Trophoblast cell (in vitro differentiated cells and primary cell): ENCODE measurements at regions not wholly inside any gene's neighbourhood (a gene's known extent, or its start where the extent isn't known, plus 50 kb on each side); places are given as distances from the start of the nearest gene placed in this dataset.

Experiments used
- DNase-seq, 2 donors: peaks; one replicate each; pipeline ENCODE4 v3.0.0-alpha.2; 2016
- H2AFZ ChIP-seq: 2 replicates; pipeline ENCODE4 v1.6.1; 2013; ENCODE audit warnings: low read length, moderate library complexity, mild to moderate bottlenecking; ENCODE audit not compliant: insufficient read depth, poor library complexity
- H2AK5ac ChIP-seq: 2 replicates; pipeline ENCODE4 v1.6.1; 2013; ENCODE audit warnings: mild to moderate bottlenecking, low read length
- H2BK120ac ChIP-seq: 2 replicates; pipeline ENCODE4 v1.6.1; 2013; ENCODE audit warnings: low read length, mild to moderate bottlenecking, moderate library complexity; ENCODE audit not compliant: insufficient read depth, poor library complexity
- H2BK12ac ChIP-seq: 2 replicates; pipeline ENCODE4 v1.6.1; 2013; ENCODE audit warnings: mild to moderate bottlenecking, low read length, moderate library complexity
- H2BK5ac ChIP-seq: 2 replicates; pipeline ENCODE4 v1.6.1; 2013; ENCODE audit warnings: low read length, low read depth, moderate library complexity, mild to moderate bottlenecking; ENCODE audit not compliant: poor library complexity
- H3K14ac ChIP-seq: 2 replicates; pipeline ENCODE4 v1.6.1; 2013; ENCODE audit warnings: mild to moderate bottlenecking, low read length
- H3K18ac ChIP-seq: 2 replicates; pipeline ENCODE4 v1.6.1; 2013; ENCODE audit warnings: mild to moderate bottlenecking, low read length
- H3K23ac ChIP-seq: 2 replicates; pipeline ENCODE4 v1.6.1; 2013; ENCODE audit warnings: low read length
- H3K27ac ChIP-seq: 2 replicates; pipeline ENCODE4 v1.5.1; 2013; ENCODE audit warnings: low read depth, mild to moderate bottlenecking, inconsistent platforms, low read length, moderate library complexity
- H3K27me3 ChIP-seq: 2 replicates; pipeline ENCODE4 v1.6.1; 2013; ENCODE audit warnings: inconsistent platforms, mild to moderate bottlenecking, low read length, moderate library complexity; ENCODE audit not compliant: insufficient read depth
- H3K36me3 ChIP-seq, 2 experiments: 1 replicate in 1 of 2; 2 replicates in 1 of 2; pipeline ENCODE4 v1.6.1; 2013; ENCODE audit warnings: low read length in 2 of 2, mild to moderate bottlenecking in 2 of 2, moderate library complexity in 1 of 2; ENCODE audit not compliant: insufficient read depth in 2 of 2, control insufficient read depth in 1 of 2
- H3K4ac ChIP-seq: 2 replicates; pipeline ENCODE4 v1.6.1; 2013; ENCODE audit warnings: low read depth, mild to moderate bottlenecking, low read length, moderate library complexity
- H3K4me1 ChIP-seq, 2 experiments: 1 replicate in 1 of 2; 2 replicates in 1 of 2; pipeline ENCODE4 v1.6.1; 2013; ENCODE audit warnings: low read length in 2 of 2, mild to moderate bottlenecking in 2 of 2, moderate library complexity in 1 of 2; ENCODE audit not compliant: insufficient read depth in 2 of 2, control insufficient read depth in 1 of 2
- H3K4me2 ChIP-seq: 2 replicates; pipeline ENCODE4 v1.6.1; 2013; ENCODE audit warnings: inconsistent platforms, mild to moderate bottlenecking, low read length, moderate library complexity
- H3K4me3 ChIP-seq: 2 replicates; pipeline ENCODE4 v1.5.1; 2013; ENCODE audit warnings: mild to moderate bottlenecking, low read depth, low read length, inconsistent platforms
- H3K79me1 ChIP-seq: one replicate; pipeline ENCODE4 v1.6.1; 2013; ENCODE audit warnings: low read length
- H3K79me2 ChIP-seq: 2 replicates; pipeline ENCODE4 v1.6.1; 2013; ENCODE audit warnings: low read length, mild to moderate bottlenecking; ENCODE audit not compliant: control insufficient read depth, insufficient read depth, poor library complexity
- H3K9ac ChIP-seq: 2 replicates; pipeline ENCODE4 v1.6.1; 2013; ENCODE audit warnings: mild to moderate bottlenecking, low read length
- H3K9me3 ChIP-seq: 2 replicates; pipeline ENCODE4 v1.6.1; 2013; ENCODE audit warnings: low read depth, mild to moderate bottlenecking, control low read depth, inconsistent platforms, low read length; ENCODE audit not compliant: insufficient read depth
- H4K12ac ChIP-seq: 2 replicates; pipeline ENCODE4 v1.6.1; 2013; ENCODE audit warnings: low read depth, mild to moderate bottlenecking, low read length, moderate library complexity
- H4K8ac ChIP-seq: 2 replicates; pipeline ENCODE4 v1.6.1; 2013; ENCODE audit warnings: low read depth, mild to moderate bottlenecking, low read length, moderate library complexity
- H4K91ac ChIP-seq: one replicate; pipeline ENCODE4 v1.6.1; 2013; ENCODE audit warnings: low read depth, mild to moderate bottlenecking, low read length, moderate library complexity
- WGBS: extraction: QIAGEN DNeasy Blood & Tissue Kit; methylation state at CpG from one replicate; pipeline ENCODE4 v1.1.7; 2013; ENCODE audit warnings: missing lambda C conversion rate; ENCODE audit not compliant: insufficient read length, insufficient coverage; ENCODE audit errors: extremely low coverage; 5-methylcytosine and 5-hydroxymethylcytosine counted together

GRCh38 chr4:124997124-124997523 is 284.6 kb upstream of the ANKRD50 start:
- Histone ChIP-seq H3K79me2 (no peaks in the 10 kb centered on the region), H2AK5ac (no peak overlapping the region)
- no CpG with 5 or more reads among the region's 1 CpG for WGBS

GRCh38 chr4:124993838-124994237 is 281.3 kb upstream of the ANKRD50 start:
- Histone ChIP-seq H3K27ac (no peak overlapping the region), H4K91ac (no peak overlapping the region), H3K14ac (no peak overlapping the region), H4K12ac (no peak overlapping the region), H3K4me1 (no peaks in the 10 kb centered on the region), H3K27me3 (no peaks in the 10 kb centered on the region), H2AK5ac (no peak overlapping the region), H2BK5ac (no peak overlapping the region), H3K9me3 (no peaks in the 10 kb centered on the region), H3K18ac (no peak overlapping the region), H3K9ac (no peak overlapping the region), H3K4ac (no peak overlapping the region), H2BK12ac (no peak overlapping the region), H4K8ac (no peak overlapping the region), H3K4me3 (no peak overlapping the region), H3K23ac (no peak overlapping the region), H3K36me3 (no peaks in the 10 kb centered on the region), H2BK120ac (no peak overlapping the region), H3K4me2 (no peak overlapping the region), H3K79me1 (no peaks in the 10 kb centered on the region), H2AFZ (no peak overlapping the region), H3K79me2 (no peaks in the 10 kb centered on the region)
- WGBS: no CpG with 5 or more reads among the region's 2 CpGs
- DNase-seq: no peak

More at GRCh38 chr4:124997124-124997523, 284.6 kb upstream of the ANKRD50 start:
- Histone ChIP-seq H3K4ac (no peak overlapping the region), H3K36me3 (no peaks in the 10 kb centered on the region), H3K4me2 (no peak overlapping the region), H3K79me1 (no peaks in the 10 kb centered on the region), H3K27ac (no peak overlapping the region), H2BK120ac (no peak overlapping the region), H4K8ac (no peak overlapping the region), H3K23ac (no peak overlapping the region), H4K12ac (no peak overlapping the region), H3K27me3 (no peaks in the 10 kb centered on the region), H2BK12ac (no peak overlapping the region), H3K4me3 (no peak overlapping the region), H2AFZ (no peak overlapping the region), H3K18ac (no peak overlapping the region), H3K4me1 (no peaks in the 10 kb centered on the region), H4K91ac (no peak overlapping the region), H2BK5ac (no peak overlapping the region), H3K9ac (no peak overlapping the region), H3K9me3 (no peaks in the 10 kb centered on the region), H3K14ac (no peak overlapping the region)
- no peak for DNase-seq

- Histone ChIP-seq H4K12ac (no peak overlapping the region), H3K79me2 (no peaks in the 10 kb centered on the region), H2AK5ac (no peak overlapping the region)
Measured at GRCh38 chr4:124990398-124990797, 277.9 kb upstream of the ANKRD50 start.

GRCh38 chr4:124980276-124980752 is 267.8 kb upstream of the ANKRD50 start:
- H3K79me1 ChIP-seq: no peaks in the 10 kb centered on the region

More at GRCh38 chr4:124990398-124990797, 277.9 kb upstream of the ANKRD50 start:
- no peak overlapping the region for H4K91ac ChIP-seq
- H3K14ac ChIP-seq: no peak overlapping the region
- H3K18ac ChIP-seq: no peak overlapping the region
- no peak overlapping the region for H3K4me3 ChIP-seq
- no peak for DNase-seq
- WGBS: no CpG with 5 or more reads among the region's 2 CpGs
- no peak overlapping the region for H3K4ac ChIP-seq
- no peak overlapping the region for H2BK12ac ChIP-seq
- H3K36me3 ChIP-seq: no peaks in the 10 kb centered on the region
- no peak overlapping the region for H4K8ac ChIP-seq
- H3K4me2 ChIP-seq: no peak overlapping the region
- H3K27ac ChIP-seq: no peak overlapping the region
- H3K9me3 ChIP-seq: no peaks in the 10 kb centered on the region
- no peak overlapping the region for H2BK5ac ChIP-seq
- H3K23ac ChIP-seq: no peak overlapping the region
- H3K4me1 ChIP-seq: no peaks in the 10 kb centered on the region
- H2AFZ ChIP-seq: no peak overlapping the region
- H3K27me3 ChIP-seq: no peaks in the 10 kb centered on the region
- H3K79me1 ChIP-seq: no peaks in the 10 kb centered on the region
- no peak overlapping the region for H3K9ac ChIP-seq
- H2BK120ac ChIP-seq: no peak overlapping the region

More at GRCh38 chr4:124980276-124980752, 267.8 kb upstream of the ANKRD50 start:
- no peak overlapping the region for H2BK120ac ChIP-seq
- no peaks in the 10 kb centered on the region for H3K9me3 ChIP-seq
- no peaks in the 10 kb centered on the region for H3K27me3 ChIP-seq
- no peaks in the 10 kb centered on the region for H3K4me1 ChIP-seq
- no peak for DNase-seq
- H4K91ac ChIP-seq: no peak overlapping the region
- no CpG with 5 or more reads among the region's 4 CpGs for WGBS
- no peak overlapping the region for H4K8ac ChIP-seq
- no peak overlapping the region for H2BK12ac ChIP-seq
- no peak overlapping the region for H3K14ac ChIP-seq
- H3K9ac ChIP-seq: no peak overlapping the region
- no peak overlapping the region for H2AK5ac ChIP-seq
- H3K79me2 ChIP-seq: no peaks in the 10 kb centered on the region
- H3K4me3 ChIP-seq: no peak overlapping the region
- no peak overlapping the region for H4K12ac ChIP-seq
- no peak overlapping the region for H3K4ac ChIP-seq
- no peak overlapping the region for H3K27ac ChIP-seq
- H3K4me2 ChIP-seq: no peak overlapping the region
- H3K23ac ChIP-seq: no peak overlapping the region
- no peak overlapping the region for H2AFZ ChIP-seq
- H3K36me3 ChIP-seq: no peaks in the 10 kb centered on the region
- H3K18ac ChIP-seq: no peak overlapping the region
- no peak overlapping the region for H2BK5ac ChIP-seq
